ENCODE measurements at regions not wholly inside any gene's neighbourhood (a gene's known extent, or its start where the extent isn't known, plus 50 kb on each side); places are given as distances from the start of the nearest gene placed in this dataset.
A peak's percentile ranks its signal among the peaks of the same experiment; 100 is the strongest.
"Not testable (repeated sequence)": the region's sequence is repeated elsewhere in the genome, so short reads cannot be mapped to it uniquely, and the experiment has no call there.

DNA sequence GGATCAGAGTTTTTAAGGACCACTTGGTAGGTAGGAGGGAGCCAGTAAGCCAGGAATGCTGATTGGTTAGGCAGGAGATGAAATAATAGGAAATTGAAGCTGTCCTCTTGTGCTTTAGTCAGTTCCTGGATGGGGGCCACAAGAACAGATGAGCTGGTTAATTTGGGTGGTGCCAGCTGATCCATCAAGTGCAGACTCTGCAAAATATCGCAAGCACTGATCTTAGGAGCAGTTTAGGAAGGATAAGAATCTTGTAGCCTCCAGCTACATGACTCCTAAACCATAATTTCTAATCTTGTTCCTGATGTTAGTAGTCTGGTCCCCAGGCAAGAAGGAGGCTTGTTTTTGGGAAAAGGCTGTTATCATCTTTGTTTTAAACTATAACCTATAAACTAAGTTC, 117.9 kb upstream of the GPR12 start:
- peaks cover 12% of the 10 kb centered on the region for H3K9me3 Mint-ChIP-seq
- no peak for DNase-seq
- no peak overlapping the region for H3K4me3 Mint-ChIP-seq
- H3K4me1 Mint-ChIP-seq = no peaks in the 10 kb centered on the region
- H3K27me3 Mint-ChIP-seq = peaks cover 17% of the 10 kb centered on the region
- H3K36me3 Mint-ChIP-seq = no peaks in the 10 kb centered on the region
- no peak overlapping the region for H3K27ac Mint-ChIP-seq

DNA sequence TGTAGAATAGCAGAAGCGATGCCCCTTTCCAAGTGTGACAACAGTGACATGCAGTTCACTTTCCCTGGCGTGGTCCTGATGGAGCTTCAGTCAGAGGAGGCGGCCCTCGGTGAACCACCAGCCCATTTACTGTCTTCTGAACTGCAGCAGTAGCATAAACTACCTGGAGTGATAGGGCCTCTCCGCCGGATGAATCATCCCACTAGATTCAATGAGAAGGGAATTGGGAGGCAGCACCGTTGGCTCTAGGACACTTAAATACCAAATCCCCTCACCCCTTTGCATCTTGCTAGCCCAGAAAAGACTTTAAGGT, 112.8 kb upstream of the GPR12 start:
- peaks cover 18% of the 10 kb centered on the region for H3K27me3 Mint-ChIP-seq
- no peak overlapping the region for H3K4me3 Mint-ChIP-seq
- H3K9me3 Mint-ChIP-seq = peaks cover 12% of the 10 kb centered on the region

DNA sequence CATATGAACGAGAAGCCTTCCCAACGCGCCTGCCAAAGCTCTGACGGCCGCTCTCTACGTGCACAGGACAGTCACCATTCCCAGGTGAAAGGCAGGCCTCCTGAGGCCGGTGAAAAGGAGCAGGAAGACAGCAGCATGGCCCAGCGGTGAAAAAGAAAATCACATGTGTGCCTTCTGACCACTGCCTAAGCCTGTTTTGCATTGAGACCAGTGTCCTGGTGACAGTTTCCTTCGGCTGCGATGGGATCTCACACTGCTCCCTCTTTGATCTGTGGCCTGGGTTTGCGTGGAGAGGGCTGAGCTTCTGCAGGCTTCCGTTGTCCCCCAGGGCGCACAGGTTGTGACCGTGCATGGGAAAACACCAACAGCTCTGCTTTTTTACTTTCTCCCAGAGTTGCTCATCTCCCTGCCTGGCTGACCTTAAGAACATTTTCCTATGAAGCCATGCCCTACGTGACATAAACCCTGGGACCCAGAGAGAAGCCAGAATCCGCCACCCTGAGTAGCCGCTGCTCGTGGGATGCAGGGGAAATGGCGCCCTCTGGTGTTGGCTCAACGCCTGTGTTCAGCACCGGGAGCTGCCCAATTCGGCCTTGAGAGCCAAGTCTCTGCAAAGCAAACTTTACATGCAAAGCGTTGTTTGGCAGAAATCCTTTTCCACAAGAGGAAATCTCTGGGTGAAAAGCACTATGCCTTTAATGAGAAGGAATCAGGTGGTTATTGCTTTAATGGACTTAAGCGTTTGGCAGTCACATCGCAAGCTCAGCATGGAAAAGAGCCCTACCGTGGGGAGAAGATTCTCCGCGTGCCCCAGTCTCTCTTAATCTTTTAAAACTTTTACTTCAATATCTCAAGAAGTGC, 112.2 kb upstream of the GPR12 start:
- H3K27me3 Mint-ChIP-seq = peaks cover 17% of the 10 kb centered on the region
- no peak overlapping the region for H3K4me3 Mint-ChIP-seq
- H3K27ac Mint-ChIP-seq = no peak overlapping the region
- DNase-seq = peak; percentile 38
- no peaks in the 10 kb centered on the region for H3K36me3 Mint-ChIP-seq
- H3K4me1 Mint-ChIP-seq = no peaks in the 10 kb centered on the region
- H3K9me3 Mint-ChIP-seq = peaks cover 10% of the 10 kb centered on the region

More for the DNA sequence above, 112.8 kb upstream of the GPR12 start:
- no peak for DNase-seq
- Mint-ChIP-seq H3K4me1 (no peaks in the 10 kb centered on the region), H3K27ac (no peak overlapping the region), H3K36me3 (no peaks in the 10 kb centered on the region)

DNA sequence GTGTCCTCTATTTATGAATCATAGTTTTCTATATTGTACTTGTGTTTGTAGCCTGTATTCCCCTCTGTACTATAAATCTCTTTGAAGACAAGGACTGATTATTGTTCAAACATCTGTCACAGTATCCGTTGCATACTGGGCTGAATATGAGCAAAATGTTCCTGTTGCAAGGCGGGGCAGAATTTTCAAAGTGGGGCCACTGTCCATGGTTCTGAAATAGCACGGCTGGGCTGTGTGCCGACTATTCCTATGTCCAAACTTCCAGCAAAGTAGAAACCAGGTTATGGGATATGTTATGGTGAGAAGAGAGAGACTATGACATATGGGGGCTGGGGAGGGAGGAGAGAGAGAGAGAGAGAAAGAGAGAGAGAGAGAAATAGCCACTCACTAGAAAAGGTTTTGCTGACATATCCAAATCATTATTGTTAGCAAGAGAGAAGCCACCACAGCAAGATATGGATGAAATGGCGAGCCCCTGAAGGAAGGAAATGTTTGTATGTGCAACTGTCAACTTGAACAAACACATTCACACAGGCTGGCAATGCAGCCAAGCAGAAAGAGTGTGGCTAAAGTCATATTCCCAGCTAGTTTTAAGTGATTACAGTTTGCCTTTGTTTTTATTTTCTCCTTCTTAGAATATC, 107.0 kb upstream of the GPR12 start:
- Mint-ChIP-seq H3K27me3 (peaks cover under 1% of the 10 kb centered on the region), H3K36me3 (no peaks in the 10 kb centered on the region), H3K4me3 (no peak overlapping the region), H3K27ac (no peak overlapping the region), H3K9me3 (no peaks in the 10 kb centered on the region), H3K4me1 (no peaks in the 10 kb centered on the region)
- DNase-seq = no peak

DNA sequence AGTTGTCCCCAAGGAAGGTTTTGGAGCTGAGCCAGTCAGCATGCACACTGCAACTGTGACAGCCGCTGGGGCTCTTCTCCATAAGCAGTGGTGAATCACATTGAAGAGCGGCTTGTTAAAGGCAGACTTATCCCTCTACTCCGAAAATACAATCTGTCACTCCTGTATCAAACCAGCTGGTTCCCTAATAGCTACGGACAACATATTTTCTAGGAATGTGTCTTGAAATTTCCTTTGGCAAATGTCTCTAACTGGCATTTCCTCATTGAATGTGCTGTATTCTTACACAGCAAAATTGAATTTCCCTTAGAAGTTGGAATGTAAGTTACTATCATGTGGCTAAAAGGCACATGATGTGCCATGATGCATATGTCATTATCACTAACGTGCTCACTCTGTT, 104.0 kb upstream of the GPR12 start:
- H3K4me1 Mint-ChIP-seq = no peaks in the 10 kb centered on the region
- H3K9me3 Mint-ChIP-seq = no peaks in the 10 kb centered on the region
- H3K36me3 Mint-ChIP-seq = no peaks in the 10 kb centered on the region
- H3K27me3 Mint-ChIP-seq = peaks cover 10% of the 10 kb centered on the region
- no peak overlapping the region for H3K27ac Mint-ChIP-seq
- no peak overlapping the region for H3K4me3 Mint-ChIP-seq
- DNase-seq = no peak

DNA sequence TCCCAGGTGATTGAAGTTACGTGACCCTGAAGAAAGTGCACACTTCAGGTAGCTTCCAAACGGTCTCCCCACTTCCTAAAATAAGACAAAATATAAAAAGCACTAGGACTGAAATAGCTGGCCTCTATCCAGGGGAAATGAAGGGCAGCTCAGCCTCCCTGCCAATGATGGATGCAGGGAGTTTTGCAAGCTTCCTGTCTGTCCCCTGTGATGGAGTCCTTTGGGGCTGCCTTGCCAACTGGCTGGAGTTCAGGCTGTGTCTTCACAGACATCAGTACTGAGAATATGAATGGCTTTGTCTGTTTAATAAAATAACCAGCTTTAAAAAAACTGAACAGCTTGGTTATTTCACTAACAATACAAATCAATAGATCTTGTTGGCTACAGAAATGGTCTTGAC, 101.4 kb upstream of the GPR12 start:
- no peaks in the 10 kb centered on the region for H3K4me1 Mint-ChIP-seq
- peaks cover 20% of the 10 kb centered on the region for H3K27me3 Mint-ChIP-seq
- no peak for DNase-seq
- H3K4me3 Mint-ChIP-seq = no peak overlapping the region
- H3K27ac Mint-ChIP-seq = no peak overlapping the region
- H3K36me3 Mint-ChIP-seq = no peaks in the 10 kb centered on the region
- no peaks in the 10 kb centered on the region for H3K9me3 Mint-ChIP-seq

DNA sequence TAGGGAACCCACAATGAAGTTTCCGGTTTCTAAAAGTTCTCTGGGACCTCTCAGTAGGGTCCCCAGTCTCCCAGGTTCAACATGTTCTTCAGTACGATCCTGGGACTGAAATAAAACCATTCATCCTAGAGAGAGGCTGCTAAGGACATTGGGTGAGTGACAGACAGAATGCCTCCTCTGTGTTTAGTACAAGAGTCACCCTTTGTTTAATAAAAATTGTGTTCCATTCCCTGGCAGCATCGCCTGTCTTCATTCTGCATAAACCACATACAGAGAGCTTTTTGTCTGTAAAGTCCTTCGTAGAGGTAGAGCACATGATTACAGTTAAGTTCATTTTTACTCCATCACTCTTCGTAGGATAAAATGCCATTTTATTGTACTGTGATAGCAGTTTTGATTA, 95.3 kb upstream of the GPR12 start:
- Mint-ChIP-seq H3K27ac (no peak overlapping the region), H3K36me3 (no peaks in the 10 kb centered on the region)

DNA sequence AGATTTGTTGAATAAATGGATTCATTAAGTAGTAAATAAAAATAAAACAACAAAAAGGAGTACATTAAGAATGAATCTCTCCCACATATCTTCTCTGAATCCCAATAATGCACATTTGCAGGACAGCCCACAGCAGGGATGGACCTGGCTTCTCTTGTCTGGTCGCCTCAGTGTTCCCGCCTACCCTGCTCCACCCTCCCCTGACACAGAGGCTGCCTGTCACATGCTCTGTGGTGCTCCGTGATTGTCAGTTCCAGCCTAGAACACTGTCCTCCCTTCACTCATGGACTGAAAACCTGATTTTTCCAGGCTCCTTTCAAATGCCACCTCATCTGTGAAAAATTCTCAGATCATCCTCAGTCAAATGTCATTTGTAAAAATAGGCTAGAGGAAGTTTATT, 94.5 kb upstream of the GPR12 start:
- H3K36me3 Mint-ChIP-seq = no peaks in the 10 kb centered on the region
- DNase-seq = no peak
- no peak overlapping the region for H3K27ac Mint-ChIP-seq
- no peaks in the 10 kb centered on the region for H3K4me1 Mint-ChIP-seq
- peaks cover 54% of the 10 kb centered on the region for H3K27me3 Mint-ChIP-seq
- H3K9me3 Mint-ChIP-seq = no peaks in the 10 kb centered on the region
- H3K4me3 Mint-ChIP-seq = no peak overlapping the region

More for the DNA sequence above, 95.3 kb upstream of the GPR12 start:
- Mint-ChIP-seq H3K27me3 (peaks cover 53% of the 10 kb centered on the region), H3K9me3 (no peaks in the 10 kb centered on the region), H3K4me1 (no peaks in the 10 kb centered on the region), H3K4me3 (no peak overlapping the region)
- DNase-seq = no peak

DNA sequence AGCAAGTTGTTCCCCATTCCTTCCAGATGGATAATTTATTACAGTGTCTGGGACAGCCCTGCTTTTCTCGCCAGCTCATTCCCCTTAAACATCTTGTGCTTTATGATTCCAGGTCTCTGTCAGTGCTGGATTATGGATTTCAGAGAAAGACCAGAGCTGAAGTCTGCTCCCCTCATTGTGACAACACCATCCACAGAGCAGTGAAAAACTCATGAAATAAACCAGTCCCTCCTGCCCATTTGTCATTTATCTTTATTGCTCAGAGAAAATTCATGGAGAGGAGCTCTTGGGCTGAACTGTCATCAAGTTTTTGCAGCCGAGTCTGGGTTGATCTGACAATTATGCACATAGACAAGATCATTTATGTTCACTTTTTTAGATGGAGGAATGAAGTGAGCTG, 92.7 kb upstream of the GPR12 start:
- no peak for DNase-seq
- no peaks in the 10 kb centered on the region for H3K9me3 Mint-ChIP-seq
- H3K4me3 Mint-ChIP-seq = no peak overlapping the region
- H3K36me3 Mint-ChIP-seq = no peaks in the 10 kb centered on the region
- H3K27me3 Mint-ChIP-seq = peaks cover 49% of the 10 kb centered on the region
- H3K27ac Mint-ChIP-seq = no peak overlapping the region
- no peaks in the 10 kb centered on the region for H3K4me1 Mint-ChIP-seq

DNA sequence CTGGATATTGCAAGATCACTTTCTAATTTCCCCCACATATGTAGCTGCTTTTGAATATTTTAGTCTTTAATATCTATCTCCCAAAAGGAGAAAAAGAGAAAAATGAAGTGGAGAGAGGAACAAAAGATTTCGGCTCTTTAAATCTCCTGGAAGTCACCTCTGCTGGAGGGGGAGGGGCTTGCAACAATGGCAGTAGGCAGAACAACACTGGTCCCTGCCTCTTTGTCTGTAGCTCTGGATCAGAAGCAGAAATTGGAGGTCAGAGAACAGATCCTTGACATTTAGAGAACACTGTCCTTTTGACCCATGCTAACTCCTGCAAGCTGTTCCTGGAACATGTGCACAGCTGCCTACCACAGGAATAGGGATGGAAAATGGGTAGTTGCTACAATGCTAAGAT, 86.7 kb upstream of the GPR12 start:
- H3K27ac Mint-ChIP-seq = no peak overlapping the region

DNA sequence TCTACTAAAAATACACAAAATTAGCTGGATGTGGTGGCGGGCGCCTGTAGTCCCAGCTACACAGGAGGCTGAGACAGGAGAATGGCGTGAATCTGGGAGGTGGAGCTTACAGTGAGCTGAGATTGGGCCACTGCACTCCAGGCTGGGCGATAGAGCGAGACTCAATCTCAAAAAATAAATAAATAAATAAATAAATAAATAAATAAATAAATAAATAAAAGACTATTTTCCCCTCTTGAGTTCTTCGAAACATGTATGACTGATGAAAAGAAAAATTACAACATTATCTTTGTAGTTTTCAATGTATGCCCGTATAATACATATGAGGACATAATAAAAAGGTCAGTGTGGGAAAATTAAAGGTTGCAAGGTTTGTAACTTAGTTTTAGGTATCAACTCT, 84.5 kb upstream of the GPR12 start:
- H3K4me3 Mint-ChIP-seq, H3K4me1 Mint-ChIP-seq, H3K36me3 Mint-ChIP-seq, H3K9me3 Mint-ChIP-seq, H3K27ac Mint-ChIP-seq, DNase-seq: not testable (repeated sequence)
- peaks cover 12% of the 10 kb centered on the region for H3K27me3 Mint-ChIP-seq

More for the DNA sequence above, 86.7 kb upstream of the GPR12 start:
- H3K4me3 Mint-ChIP-seq = no peak overlapping the region
- no peaks in the 10 kb centered on the region for H3K4me1 Mint-ChIP-seq
- no peak for DNase-seq
- peaks cover 25% of the 10 kb centered on the region for H3K27me3 Mint-ChIP-seq
- H3K9me3 Mint-ChIP-seq = no peaks in the 10 kb centered on the region
- H3K36me3 Mint-ChIP-seq = no peaks in the 10 kb centered on the region

DNA sequence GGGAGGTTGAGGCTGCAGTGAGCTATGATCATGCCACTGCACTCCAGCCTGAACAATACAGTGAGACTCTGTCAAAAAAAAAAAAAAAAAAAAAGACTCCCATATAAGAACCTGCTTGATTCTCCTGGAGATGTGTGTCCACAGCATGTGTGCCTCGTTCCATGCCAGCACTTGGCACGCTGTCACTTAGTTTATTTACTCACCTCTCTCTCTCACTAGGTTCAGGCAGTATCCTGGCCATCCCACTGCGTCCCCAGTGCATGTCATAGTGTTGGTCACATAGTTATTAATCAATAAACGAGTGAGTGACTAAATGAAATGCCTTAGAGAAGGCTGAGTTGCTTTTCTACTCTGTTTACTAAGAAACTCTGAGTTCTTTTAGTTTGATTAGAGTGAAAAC, 79.1 kb upstream of the GPR12 start:
- DNase-seq = no peak
- Mint-ChIP-seq H3K36me3 (no peaks in the 10 kb centered on the region), H3K27me3 (peaks cover 17% of the 10 kb centered on the region), H3K4me3 (no peak overlapping the region), H3K9me3 (no peaks in the 10 kb centered on the region), H3K27ac (no peak overlapping the region), H3K4me1 (no peaks in the 10 kb centered on the region)

DNA sequence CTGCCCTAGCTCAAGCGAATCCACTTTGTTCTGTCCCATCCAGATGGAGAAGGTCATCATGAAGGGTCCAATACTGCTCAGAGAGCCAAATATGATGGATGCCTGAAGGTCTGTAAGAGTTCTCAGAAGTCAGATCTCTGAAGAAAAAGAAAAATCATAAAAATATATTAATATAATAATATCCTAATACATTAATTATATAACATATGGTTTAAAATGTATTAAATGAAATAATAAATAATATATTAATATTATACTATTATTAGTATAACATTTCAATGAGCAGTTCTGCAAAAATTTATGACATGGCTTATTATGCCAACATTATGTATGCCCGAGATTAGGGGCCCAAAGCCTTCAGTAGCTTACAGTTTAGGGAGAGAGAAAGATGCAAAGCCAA, 78.2 kb upstream of the GPR12 start:
- no peak for DNase-seq
- Mint-ChIP-seq H3K27ac (no peak overlapping the region), H3K4me3 (no peak overlapping the region), H3K4me1 (no peaks in the 10 kb centered on the region), H3K9me3 (no peaks in the 10 kb centered on the region), H3K27me3 (peaks cover 17% of the 10 kb centered on the region), H3K36me3 (no peaks in the 10 kb centered on the region)

DNA sequence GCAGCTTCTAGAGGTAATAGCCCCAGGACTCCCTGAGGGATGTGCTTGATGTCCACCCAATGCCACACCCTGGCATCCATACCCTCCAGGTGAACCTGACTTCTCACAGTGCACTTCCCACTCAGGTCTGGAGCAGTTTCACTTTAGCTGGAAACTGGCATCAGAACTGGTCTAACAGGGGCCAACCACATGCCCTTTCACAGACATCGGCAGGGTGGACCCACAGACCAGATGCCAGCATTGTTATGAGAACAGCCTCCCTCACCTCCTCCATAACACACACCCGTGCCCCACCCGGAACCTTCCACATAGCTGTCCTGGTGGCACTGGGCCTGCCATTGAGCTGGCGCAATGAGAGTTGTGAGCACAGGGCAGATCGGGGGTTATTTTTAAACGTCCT, 77.4 kb upstream of the GPR12 start:
- no peak for DNase-seq
- Mint-ChIP-seq H3K4me3 (no peak overlapping the region), H3K27me3 (peaks cover 20% of the 10 kb centered on the region), H3K36me3 (no peaks in the 10 kb centered on the region), H3K27ac (no peak overlapping the region), H3K9me3 (no peaks in the 10 kb centered on the region), H3K4me1 (no peaks in the 10 kb centered on the region)

DNA sequence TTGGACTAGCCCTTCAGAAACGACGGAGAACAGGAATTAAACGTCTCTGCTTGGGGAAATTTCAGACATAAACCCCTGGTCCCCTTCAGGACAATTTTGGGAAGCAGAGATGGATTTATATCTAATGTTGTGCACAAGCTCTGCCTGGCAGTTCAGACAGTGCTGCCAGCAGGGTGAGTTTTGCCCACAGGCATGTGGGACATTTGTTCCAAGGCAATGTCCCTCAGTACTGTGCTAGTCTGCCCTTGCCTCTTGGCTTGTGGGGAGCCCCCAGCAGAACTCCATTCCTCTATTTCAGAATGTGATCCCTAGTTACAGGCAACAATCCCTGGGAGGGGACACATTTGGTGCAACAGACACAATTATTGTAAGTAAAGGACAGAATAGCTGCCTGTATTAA, 76.5 kb upstream of the GPR12 start:
- peaks cover 20% of the 10 kb centered on the region for H3K27me3 Mint-ChIP-seq
- H3K4me3 Mint-ChIP-seq = no peak overlapping the region
- H3K9me3 Mint-ChIP-seq = no peaks in the 10 kb centered on the region
- no peak overlapping the region for H3K27ac Mint-ChIP-seq
- H3K4me1 Mint-ChIP-seq = no peaks in the 10 kb centered on the region
- H3K36me3 Mint-ChIP-seq = no peaks in the 10 kb centered on the region
- no peak for DNase-seq

DNA sequence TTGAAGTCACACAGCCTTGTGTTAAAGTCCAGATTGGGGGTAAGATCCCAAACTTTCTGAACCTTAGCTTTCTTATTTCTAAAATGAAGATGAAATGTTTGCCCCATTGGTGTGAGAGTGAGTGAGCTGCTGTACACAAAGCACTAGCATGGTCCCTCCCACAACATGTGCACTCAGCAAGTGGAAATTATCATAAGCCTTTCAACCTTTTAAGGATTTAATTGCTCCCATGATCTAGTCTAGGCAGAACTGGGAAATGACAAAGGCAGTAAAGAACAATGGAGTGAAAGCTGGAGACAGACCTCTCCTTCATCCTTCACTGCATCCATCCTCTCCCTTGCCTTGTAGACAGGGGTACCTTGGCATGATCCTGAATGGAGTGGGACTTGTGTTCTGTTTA, 76.0 kb upstream of the GPR12 start:
- H3K27ac Mint-ChIP-seq = no peak overlapping the region
- H3K27me3 Mint-ChIP-seq = peaks cover 20% of the 10 kb centered on the region
- no peaks in the 10 kb centered on the region for H3K36me3 Mint-ChIP-seq
- no peaks in the 10 kb centered on the region for H3K9me3 Mint-ChIP-seq
- no peaks in the 10 kb centered on the region for H3K4me1 Mint-ChIP-seq
- no peak overlapping the region for H3K4me3 Mint-ChIP-seq
- DNase-seq = no peak
